Upper lobe of left lung (tissue), 6 donors: ENCODE measurements at regions not wholly inside any gene's neighbourhood (a gene's known extent, or its start where the extent isn't known, plus 50 kb on each side); places are given as distances from the start of the nearest gene placed in this dataset.

Experiments used
- ATAC-seq, 2 donors: fragments of 200-7000 bp; cut with Tn5 transposase; one replicate each; pipeline ENCODE4 v1.9.1; 2022; ENCODE audit warnings: mild to moderate bottlenecking in 2 of 2, moderate library complexity in 2 of 2; ENCODE audit not compliant: low FRiP score in 2 of 2
- DNase-seq, 2 donors: peaks; one replicate each; pipeline ENCODE4 v3.0.0-alpha.2; 2019 to 2020
- H3K27ac ChIP-seq, 4 donors: fragments of 200-600 bp; sonication (generic); one replicate each; pipeline ENCODE4 v1.5.1; 2016 to 2019
- H3K27me3 ChIP-seq, 4 donors: fragments of 200-600 bp; sonication (generic); one replicate each; pipeline ENCODE4 v1.5.1; 2017 to 2019
- H3K36me3 ChIP-seq, 4 donors: fragments of 200-600 bp; sonication (generic); one replicate each; pipeline ENCODE4 v1.5.1; 2016 to 2019
- H3K4me1 ChIP-seq, 4 donors: fragments of 200-600 bp; sonication (generic); one replicate each; pipeline ENCODE4 v1.5.1; 2018 to 2019
- H3K4me3 ChIP-seq, 4 donors: fragments of 200-600 bp; sonication (generic); one replicate each; pipeline ENCODE4 v1.5.1; 2017 to 2019; ENCODE audit warnings: mild to moderate bottlenecking in 2 of 4, moderate library complexity in 1 of 4
- H3K9me3 ChIP-seq, 4 donors: fragments of 200-600 bp; sonication (generic); one replicate each; pipeline ENCODE4 v1.5.1; 2018 to 2019
- CTCF ChIP-seq, 6 experiments: fragments of 450-650 bp in 4 of 6; fragments of 200-600 bp in 2 of 6; sonication (generic) in 2 of 6; IDR thresholded peaks; one replicate each; pipeline ENCODE4 v1.5.1; 2016 to 2019; ENCODE audit warnings: antibody characterized with exemption in 6 of 6
- EP300 ChIP-seq, 4 donors: sonication (generic); formaldehyde crosslinking; IDR thresholded peaks; one replicate each; pipeline ENCODE4 v1.5.1; 2017; ENCODE audit warnings: antibody characterized with exemption in 4 of 4, control low read depth in 2 of 4
- POLR2A ChIP-seq, 4 donors: fragments of 450-650 bp; IDR thresholded peaks; one replicate each; pipeline ENCODE4 v1.5.1; 2016 to 2017; ENCODE audit warnings: antibody characterized with exemption in 4 of 4, mild to moderate bottlenecking in 2 of 4
- POLR2AphosphoS5 ChIP-seq, 2 donors: sonication (generic); formaldehyde crosslinking; IDR thresholded peaks; one replicate each; pipeline ENCODE4 v1.5.1; 2017; ENCODE audit warnings: antibody characterized with exemption in 2 of 2
- WGBS, 2 donors: methylation state at CpG; one replicate each; pipeline ENCODE4 v1.1.5; 2017 to 2018; 5-methylcytosine and 5-hydroxymethylcytosine counted together
- donor health status: DM: no; HTN: no; CAD: no; lungs with moderate emphysema.
- donor health status: DM: no; HTN: yes; CAD: no; lungs with severe emphysema.

GRCh38 chr2:36214691-36215090, 140.9 kb upstream of the CRIM1 start:
- no peak for TF ChIP-seq POLR2A (IDR thresholded peaks at IDR 0.05)
- no peak for TF ChIP-seq EP300 (IDR thresholded peaks at IDR 0.05)
- TF ChIP-seq CTCF (IDR thresholded peaks at IDR 0.05): no peak
- no peak for TF ChIP-seq POLR2AphosphoS5 (IDR thresholded peaks at IDR 0.05)
- no peaks in the 10 kb centered on the region for H3K27me3 ChIP-seq
- H3K9me3 ChIP-seq: no peaks in the 10 kb centered on the region
- WGBS, 2 donors: 57 to 73% methylated on average over 2 of the region's 2 CpGs
- DNase-seq (no peak), ATAC-seq (no peak)
- H3K4me1 ChIP-seq: no peaks in the 10 kb centered on the region
- H3K4me3 ChIP-seq: no peak overlapping the region
- no peaks in the 10 kb centered on the region for H3K36me3 ChIP-seq
- no peak overlapping the region for H3K27ac ChIP-seq

GRCh38 chr2:36203366-36203765, 152.2 kb upstream of the CRIM1 start:
- Histone ChIP-seq H3K9me3 (peaks cover 0 to 12% (median 2%) of the 10 kb centered on the region in 4 donors), H3K27ac (no peak overlapping the region), H3K4me1 (no peaks in the 10 kb centered on the region), H3K27me3 (peaks cover 0 to 1% (median 0%) of the 10 kb centered on the region in 4 donors), H3K4me3 (no peak overlapping the region), H3K36me3 (no peaks in the 10 kb centered on the region)
- WGBS, 2 donors: 68 to 77% methylated on average over 5 of the region's 5 CpGs
- no peak for ATAC-seq
- no peak for DNase-seq
- TF ChIP-seq CTCF (IDR thresholded peaks at IDR 0.05): no peak
- no peak for TF ChIP-seq EP300 (IDR thresholded peaks at IDR 0.05)
- TF ChIP-seq POLR2AphosphoS5 (IDR thresholded peaks at IDR 0.05): no peak
- TF ChIP-seq POLR2A (IDR thresholded peaks at IDR 0.05): no peak

GRCh38 chr2:36197181-36197971, 158.2 kb upstream of the CRIM1 start:
- no peak for TF ChIP-seq POLR2AphosphoS5 (IDR thresholded peaks at IDR 0.05)
- no peak for TF ChIP-seq EP300 (IDR thresholded peaks at IDR 0.05)
- no peak for TF ChIP-seq CTCF (IDR thresholded peaks at IDR 0.05)
- no peak for TF ChIP-seq POLR2A (IDR thresholded peaks at IDR 0.05)
- no peaks in the 10 kb centered on the region for H3K36me3 ChIP-seq
- no peak for DNase-seq
- no peaks in the 10 kb centered on the region for H3K27me3 ChIP-seq
- ATAC-seq: no peak
- 79 to 86% methylated on average over 5 of the region's 5 CpGs for WGBS, 2 donors
- no peaks in the 10 kb centered on the region for H3K4me1 ChIP-seq
- H3K27ac ChIP-seq: no peak overlapping the region
- no peak overlapping the region for H3K4me3 ChIP-seq
- peaks cover 0 to 12% (median 2%) of the 10 kb centered on the region in 4 donors for H3K9me3 ChIP-seq

- Histone ChIP-seq H3K4me1 (no peaks in the 10 kb centered on the region), H3K4me3 (no peak overlapping the region), H3K27me3 (no peaks in the 10 kb centered on the region), H3K27ac (no peak overlapping the region), H3K36me3 (no peaks in the 10 kb centered on the region), H3K9me3 (no peaks in the 10 kb centered on the region)
- ATAC-seq (no peak), DNase-seq (no peak)
- no peak for TF ChIP-seq EP300 (IDR thresholded peaks at IDR 0.05)
- TF ChIP-seq CTCF (IDR thresholded peaks at IDR 0.05): no peak
- no peak for TF ChIP-seq POLR2A (IDR thresholded peaks at IDR 0.05)
- TF ChIP-seq POLR2AphosphoS5 (IDR thresholded peaks at IDR 0.05): no peak
These were observed 161.9 kb upstream of the CRIM1 start for GRCh38 chr2:36193680-36194079.

- Histone ChIP-seq H3K36me3 (no peaks in the 10 kb centered on the region), H3K4me3 (no peak overlapping the region), H3K9me3 (no peaks in the 10 kb centered on the region), H3K27ac (no peak overlapping the region), H3K27me3 (no peaks in the 10 kb centered on the region), H3K4me1 (no peaks in the 10 kb centered on the region)
- TF ChIP-seq EP300 (IDR thresholded peaks at IDR 0.05) (no peak), CTCF (IDR thresholded peaks at IDR 0.05) (no peak), POLR2A (IDR thresholded peaks at IDR 0.05) (no peak), POLR2AphosphoS5 (IDR thresholded peaks at IDR 0.05) (no peak)
- DNase-seq (no peak), ATAC-seq (no peak)
- 16 to 19% methylated on average over 1 of the region's 1 CpG for WGBS, 2 donors
These were observed 162.6 kb upstream of the CRIM1 start for GRCh38 chr2:36192983-36193382.
